Fibroblast of lung (primary cell): ENCODE measurements at regions not wholly inside any gene's neighbourhood (a gene's known extent, or its start where the extent isn't known, plus 50 kb on each side); places are given as distances from the start of the nearest gene placed in this dataset.

Experiments used
- CTCF ChIP-seq, 2 donors: IDR thresholded peaks in 1 of 2; conservative IDR thresholded peaks in 1 of 2; 1 replicate in 1 of 2; 2 replicates in 1 of 2; pipeline ENCODE4 v1.5.1; 2011 to 2012; ENCODE audit warnings: low read length in 2 of 2, control low read depth in 1 of 2, inconsistent platforms in 1 of 2, low read depth in 1 of 2, mild to moderate bottlenecking in 1 of 2
- EZH2 ChIP-seq: IDR thresholded peaks from 2 replicates; pipeline ENCODE4 v1.5.1; 2012; ENCODE audit warnings: low read length, control low read depth, mild to moderate bottlenecking; ENCODE audit errors: missing control alignments

GRCh38 chr3:177842743-177843734 is 645.8 kb upstream of the TBL1XR1 start:
- TF ChIP-seq CTCF (conservative IDR thresholded peaks at IDR 0.05 in 1 of 2, IDR thresholded peaks at IDR 0.05 in 1 of 2; ENCODE audit: low read depth in 1 of 2, low read length in 2 of 2) (no peak), EZH2 (no peak)
